HK-2 (cell line): ENCODE measurements at regions not wholly inside any gene's neighbourhood (a gene's known extent, or its start where the extent isn't known, plus 50 kb on each side); places are given as distances from the start of the nearest gene placed in this dataset.

ENCODE experiments used
- DNase-seq: peaks from one replicate; pipeline ENCODE4 v3.0.0-alpha.2; 2018; ENCODE audit not compliant: unreplicated experiment

DNA sequence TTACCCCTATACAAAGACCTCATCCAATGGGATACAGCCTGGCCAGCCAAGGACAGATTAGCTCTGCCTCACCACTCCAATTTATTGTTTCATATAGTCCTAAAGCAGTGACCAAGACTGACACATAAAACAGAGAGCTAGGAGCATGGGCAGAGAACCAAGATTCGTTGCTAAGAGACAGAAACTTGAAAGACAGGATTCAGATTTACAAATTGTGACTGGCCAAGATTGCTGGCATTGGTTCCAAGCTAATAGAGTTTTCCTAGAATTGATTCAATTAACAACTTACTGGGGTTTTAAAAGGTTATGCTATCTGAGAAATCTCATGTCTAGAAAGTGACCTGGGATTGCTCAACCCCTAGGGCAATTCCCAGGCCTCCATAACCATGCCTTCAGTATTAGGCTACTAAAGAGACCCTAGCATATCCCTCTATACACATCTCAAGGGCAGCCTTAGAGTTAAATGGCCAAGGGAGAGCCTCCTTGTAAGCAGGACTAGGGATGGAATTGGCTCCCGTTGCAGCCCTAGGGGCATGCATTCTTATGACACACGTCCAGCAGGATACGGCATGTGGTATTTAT lies 75.6 kb downstream of the ICOS start:
- DNase-seq = no peak

DNA sequence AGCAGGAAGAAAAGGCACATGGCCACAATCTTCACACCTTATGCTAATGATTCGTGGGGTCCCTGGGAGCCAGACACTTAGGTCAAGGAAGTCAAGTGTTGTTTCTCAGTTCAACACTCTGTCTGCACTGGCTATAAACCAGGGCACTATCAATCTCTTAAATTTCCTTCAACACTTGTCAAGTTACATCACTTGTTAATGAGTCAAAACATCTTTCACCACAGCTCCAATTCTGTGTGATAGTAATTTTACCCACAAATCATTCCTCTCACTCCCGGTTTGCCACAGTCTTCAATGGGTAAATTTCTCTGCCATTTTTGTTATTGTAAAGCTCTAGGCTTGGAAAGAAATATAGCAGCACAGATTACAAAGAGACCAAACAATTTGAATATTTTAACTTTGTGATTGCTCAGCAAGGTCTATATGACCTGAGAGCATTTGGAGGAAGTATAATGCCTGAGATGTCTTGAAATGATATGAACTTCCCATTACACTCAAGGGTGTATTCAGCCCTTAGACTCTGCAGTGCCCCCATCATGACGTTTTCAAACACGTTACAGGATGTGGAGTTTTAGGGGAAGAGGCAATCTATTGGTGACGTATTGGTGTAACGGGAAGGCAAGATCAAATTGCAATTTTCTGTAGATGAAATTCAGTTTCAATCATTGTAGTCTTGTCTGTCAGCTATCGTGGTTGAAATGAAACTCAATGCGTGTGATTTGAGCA lies 78.7 kb downstream of the ICOS start:
- no peak for DNase-seq

DNA sequence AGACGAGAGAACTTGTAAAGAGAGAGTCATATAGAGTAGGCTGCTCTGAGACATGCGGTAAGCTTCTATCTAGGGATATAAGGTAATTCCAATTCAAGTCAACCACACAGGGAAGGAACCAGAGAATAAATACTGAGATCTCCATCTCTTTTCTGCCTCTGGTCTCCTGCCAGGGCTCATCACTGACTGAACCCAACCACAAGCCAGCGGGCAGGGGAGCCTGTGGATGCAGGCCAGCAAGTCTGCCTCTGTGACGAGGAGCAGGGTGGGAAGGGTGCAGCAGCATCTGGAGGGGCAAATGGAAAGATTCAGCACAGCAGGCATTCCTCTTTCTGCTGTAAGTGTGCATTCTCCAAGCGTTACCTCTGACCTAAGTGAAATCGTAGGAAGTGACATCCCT lies 82.2 kb downstream of the ICOS start:
- DNase-seq = no peak

DNA sequence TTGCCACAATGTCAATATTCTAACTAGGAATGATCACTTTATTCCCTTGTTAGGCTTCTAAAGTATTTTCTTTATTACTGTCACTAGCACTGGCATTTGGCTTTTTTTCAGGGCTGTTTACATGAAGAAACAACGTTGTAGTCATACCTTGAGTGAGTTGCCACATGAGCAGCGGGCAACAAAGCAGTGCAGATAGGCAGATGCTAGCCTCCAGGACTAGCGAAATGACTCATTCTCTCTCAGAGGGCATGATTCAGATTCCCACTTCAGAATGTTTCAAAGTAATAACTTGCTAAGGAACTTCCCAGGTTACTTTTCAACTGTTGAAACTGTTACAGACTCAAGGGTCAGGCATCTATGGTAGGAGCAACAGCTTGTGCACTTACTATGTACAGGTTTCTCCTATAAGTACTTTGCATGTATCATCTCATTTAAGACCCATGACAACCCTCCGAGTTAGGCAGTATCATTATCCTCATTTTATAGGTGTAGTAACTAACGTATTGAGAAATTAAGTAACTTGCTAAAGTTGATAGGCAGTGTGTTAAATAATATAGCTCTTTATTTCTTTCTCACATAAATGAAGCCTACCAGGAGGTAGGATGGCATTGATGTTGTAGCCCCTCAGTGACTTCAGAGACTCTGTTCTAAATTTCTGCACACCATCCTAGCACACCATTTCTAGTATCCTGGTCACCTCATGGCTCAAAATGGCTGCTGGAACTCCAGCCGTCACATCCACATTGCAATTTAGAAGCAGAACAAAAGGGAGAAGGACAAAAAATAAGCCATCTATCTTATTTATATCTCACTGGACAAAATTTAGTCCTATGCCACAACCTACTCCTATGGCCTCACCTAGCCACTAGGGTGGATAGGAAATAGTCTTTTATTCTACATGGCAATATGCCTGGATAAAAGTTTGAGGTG lies 83.3 kb downstream of the ICOS start:
- DNase-seq = peak; percentile 25

- no peak for DNase-seq
Measured at GRCh38 chr2:204021290-204022081, 84.9 kb downstream of the ICOS start.

GRCh38 chr2:204022550-204022949 lies 86.0 kb downstream of the ICOS start:
- no peak for DNase-seq

DNA sequence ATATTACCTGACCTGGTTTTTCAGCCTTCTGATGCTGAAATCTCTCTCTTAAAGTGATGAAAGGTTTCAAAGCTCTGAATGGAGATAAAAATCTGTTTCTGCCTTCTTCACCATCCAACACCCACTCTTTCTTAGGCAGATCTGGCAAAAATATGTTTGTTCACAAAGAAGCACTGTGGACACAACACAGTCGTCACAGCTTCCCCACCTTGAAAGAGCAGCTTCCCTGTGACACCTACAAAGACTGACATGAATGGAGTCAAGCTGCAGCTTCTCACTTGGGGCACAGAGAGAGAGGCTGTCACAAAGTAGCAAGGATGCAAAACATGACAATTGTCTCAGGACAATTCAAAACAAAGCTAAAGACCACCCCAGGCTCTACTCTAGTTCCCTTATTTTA lies 86.5 kb downstream of the ICOS start:
- no peak for DNase-seq

- DNase-seq = no peak
Measured at GRCh38 chr2:204024503-204024902, 87.9 kb downstream of the ICOS start.

DNA sequence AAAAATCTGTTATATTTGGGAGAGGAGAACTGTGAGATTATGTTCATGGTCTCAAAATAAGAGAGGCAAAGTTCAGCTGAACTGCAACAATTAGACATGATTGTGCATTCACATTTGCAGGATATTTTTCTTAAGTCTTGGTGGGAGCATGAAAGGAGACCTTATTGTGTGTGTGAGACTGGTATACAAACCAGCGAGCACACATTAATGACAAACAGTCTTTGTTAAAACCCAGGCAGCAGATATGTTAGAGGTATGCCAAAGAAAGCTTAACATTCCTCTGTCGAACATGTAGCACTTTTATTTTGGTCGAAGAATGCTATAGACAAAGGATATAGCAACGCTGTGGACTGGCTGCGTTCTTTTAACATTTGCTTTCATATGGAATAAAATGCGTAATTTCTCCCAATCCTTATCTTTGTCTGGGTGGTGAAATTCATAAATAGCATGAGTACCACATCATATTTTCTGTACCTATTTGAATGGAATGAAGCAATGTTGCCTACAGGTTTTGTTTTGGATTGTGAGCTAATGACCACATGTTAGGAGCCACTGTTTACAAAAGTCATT lies 88.4 kb downstream of the ICOS start:
- no peak for DNase-seq

- no peak for DNase-seq
Measured at GRCh38 chr2:204026294-204026693, 89.7 kb downstream of the ICOS start.

GRCh38 chr2:204027091-204027490 lies 90.5 kb downstream of the ICOS start:
- DNase-seq = no peak

DNA sequence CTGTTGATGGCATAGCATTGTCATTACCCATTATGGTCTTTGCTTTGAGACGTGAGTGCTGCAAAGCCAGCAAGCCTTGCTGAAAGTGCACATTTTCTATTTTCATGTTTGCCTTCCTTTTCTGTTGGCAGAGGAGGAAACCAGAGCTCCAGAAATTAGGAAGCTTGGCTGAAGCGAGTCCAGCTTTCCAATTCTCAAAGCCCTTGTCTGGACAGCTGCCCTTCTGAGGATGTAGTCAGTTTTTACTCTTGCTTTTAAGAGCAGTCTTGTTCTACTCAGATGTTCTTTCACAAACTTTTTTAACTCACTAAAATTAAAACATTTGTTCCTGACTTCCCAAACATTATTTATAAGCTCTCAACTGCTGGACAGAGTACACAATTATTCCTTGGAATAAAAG lies 93.8 kb downstream of the ICOS start:
- no peak for DNase-seq

DNA sequence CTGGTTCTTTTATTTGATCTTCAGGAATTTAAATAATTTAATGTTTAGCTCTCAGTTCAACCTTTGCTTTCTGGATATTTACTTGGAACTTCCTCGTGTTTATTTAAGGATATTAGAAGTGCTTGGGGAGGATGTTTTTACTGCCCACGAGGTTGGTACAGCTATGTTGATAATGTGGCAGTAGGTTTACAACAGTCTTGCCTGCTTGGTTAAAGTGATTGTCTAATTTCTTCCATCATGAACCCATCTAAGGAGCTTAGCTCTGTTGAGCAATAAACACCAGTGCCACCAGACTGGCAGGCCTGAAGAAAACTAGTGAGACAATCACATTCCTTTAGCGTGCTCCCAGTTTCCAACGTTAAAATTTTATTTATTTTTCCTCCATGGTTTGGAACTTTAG lies 94.5 kb downstream of the ICOS start:
- DNase-seq = no peak

DNA sequence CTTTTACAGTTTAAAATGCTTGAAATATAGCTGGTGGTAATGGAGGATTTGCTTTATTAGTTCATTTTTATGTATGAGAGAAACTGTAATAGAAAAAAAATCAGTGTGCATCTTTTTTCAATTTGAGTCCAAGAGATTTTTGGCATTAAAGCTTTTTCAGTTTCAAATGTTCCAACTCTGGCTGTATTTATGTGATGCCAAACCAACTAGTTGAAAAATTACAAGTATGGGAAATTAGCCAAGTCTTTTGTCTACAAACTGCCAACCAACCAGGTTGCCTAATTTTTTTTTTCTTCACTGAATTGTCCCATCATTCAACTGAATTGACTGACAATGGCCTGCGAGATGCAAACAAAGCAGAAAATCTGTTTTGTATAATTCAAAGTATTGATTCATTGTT lies 95.7 kb downstream of the ICOS start:
- no peak for DNase-seq

- DNase-seq = no peak
Measured at GRCh38 chr2:204033611-204034495, 97.3 kb downstream of the ICOS start.

DNA sequence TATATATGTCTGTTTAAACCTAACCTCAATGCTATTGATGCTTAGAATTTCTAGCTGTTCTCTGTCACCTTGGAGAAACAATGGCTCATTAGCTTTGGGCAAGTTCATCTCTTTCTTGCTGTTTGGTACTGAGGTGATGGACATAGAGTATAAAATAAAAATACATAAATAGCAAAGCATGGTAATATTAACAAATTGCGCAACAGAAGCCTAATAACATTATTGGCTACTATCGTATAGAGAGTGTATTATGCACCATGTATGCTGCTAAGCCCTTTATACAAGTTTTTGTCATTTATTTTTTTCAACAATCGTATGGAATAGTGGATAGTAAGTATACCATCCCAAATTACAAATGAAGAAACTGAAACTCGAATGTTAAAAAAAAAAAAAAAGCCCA lies 100.1 kb downstream of the ICOS start:
- DNase-seq = no peak

- no peak for DNase-seq
Measured at GRCh38 chr2:204037286-204037685, 100.7 kb downstream of the ICOS start.

GRCh38 chr2:204039298-204039838 lies 102.8 kb downstream of the ICOS start:
- DNase-seq = no peak

- no peak for DNase-seq
Measured at GRCh38 chr2:204040016-204040415, 103.5 kb downstream of the ICOS start.

- DNase-seq = no peak
Measured at GRCh38 chr2:204042401-204042800, 105.8 kb downstream of the ICOS start.
